ENCODE measurements at regions not wholly inside any gene's neighbourhood (a gene's known extent, or its start where the extent isn't known, plus 50 kb on each side); places are given as distances from the start of the nearest gene placed in this dataset.
A peak's percentile ranks its signal among the peaks of the same experiment; 100 is the strongest.

- TF ChIP-seq EP300 (IDR thresholded peaks at IDR 0.05) = no peak
- TF ChIP-seq CTCF (IDR thresholded peaks at IDR 0.05) = peak in 1 of 3 donors; percentile 63
- no peaks in the 10 kb centered on the region for H3K36me3 ChIP-seq
- H3K9me3 ChIP-seq = no peaks in the 10 kb centered on the region
- H3K27ac ChIP-seq = no peak overlapping the region
- WGBS, 3 donors = 15 to 21% (median 17%) methylated on average over 11 of the region's 11 CpGs
- no peaks in the 10 kb centered on the region for H3K27me3 ChIP-seq
- intact Hi-C loops (cut with DNase I) = loop anchor here in 1 of 4 donors (5.0 kb wide), 1 partner anchor 485 kb away; no protein-coding TSS in a partner anchor
- peak; percentile 55 to 72 (median 68) for DNase-seq
- H3K4me3 ChIP-seq = no peak overlapping the region
- no peaks in the 10 kb centered on the region for H3K4me1 ChIP-seq (ENCODE audit: insufficient read depth)
Observed at GRCh38 chr12:65602610-65603295, 221.5 kb upstream of the HMGA2 start.

GRCh38 chr12:65603438-65604351, 220.6 kb upstream of the HMGA2 start:
- intact Hi-C loops (cut with DNase I) = loop anchor here in 1 of 4 donors (5.0 kb wide), 1 partner anchor 484 kb away; no protein-coding TSS in a partner anchor

GRCh38 chr12:65605019-65605418, 219.3 kb upstream of the HMGA2 start:
- no peak overlapping the region for H3K27ac ChIP-seq
- DNase-seq = no peak
- no peak overlapping the region for H3K4me3 ChIP-seq
- no peaks in the 10 kb centered on the region for H3K9me3 ChIP-seq
- no peaks in the 10 kb centered on the region for H3K4me1 ChIP-seq (ENCODE audit: insufficient read depth)
- no peaks in the 10 kb centered on the region for H3K36me3 ChIP-seq
- TF ChIP-seq POLR2A (IDR thresholded peaks at IDR 0.05) (no peak), CTCF (IDR thresholded peaks at IDR 0.05) (no peak), EP300 (IDR thresholded peaks at IDR 0.05) (no peak)
- no peaks in the 10 kb centered on the region for H3K27me3 ChIP-seq
- intact Hi-C loops (cut with DNase I) = no loop called here
- 70 to 80% (median 74%) methylated on average over 2 of the region's 2 CpGs for whole genome bisulfite sequencing, 3 donors

More at GRCh38 chr12:65603438-65604351, 220.6 kb upstream of the HMGA2 start:
- H3K27ac ChIP-seq = no peak overlapping the region
- TF ChIP-seq EP300 (IDR thresholded peaks at IDR 0.05) = no peak
- TF ChIP-seq POLR2A (IDR thresholded peaks at IDR 0.05) = no peak
- TF ChIP-seq CTCF (IDR thresholded peaks at IDR 0.05) = no peak
- H3K36me3 ChIP-seq = no peaks in the 10 kb centered on the region
- H3K27me3 ChIP-seq = no peaks in the 10 kb centered on the region
- peak in 2 of 5 donors; percentile 12 to 21 for DNase-seq
- H3K4me1 ChIP-seq (ENCODE audit: insufficient read depth) = no peaks in the 10 kb centered on the region
- no peaks in the 10 kb centered on the region for H3K9me3 ChIP-seq
- H3K4me3 ChIP-seq = no peak overlapping the region
- 21 to 22% (median 22%) methylated on average over 8 of the region's 8 CpGs for WGBS, 3 donors

GRCh38 chr12:65606008-65606766, 218.1 kb upstream of the HMGA2 start:
- no peak for DNase-seq
- 50 to 55% (median 52%) methylated on average over 4 of the region's 4 CpGs for whole genome bisulfite sequencing, 3 donors
- intact Hi-C loops (cut with DNase I) = no loop called here
- no peaks in the 10 kb centered on the region for H3K9me3 ChIP-seq
- no peak overlapping the region for H3K27ac ChIP-seq
- no peak for TF ChIP-seq EP300 (IDR thresholded peaks at IDR 0.05)
- no peak for TF ChIP-seq POLR2A (IDR thresholded peaks at IDR 0.05)
- no peak for TF ChIP-seq CTCF (IDR thresholded peaks at IDR 0.05)
- no peaks in the 10 kb centered on the region for H3K4me1 ChIP-seq (ENCODE audit: insufficient read depth)
- H3K4me3 ChIP-seq = no peak overlapping the region
- H3K36me3 ChIP-seq = no peaks in the 10 kb centered on the region
- H3K27me3 ChIP-seq = no peaks in the 10 kb centered on the region
